Trophoblast cell (in vitro differentiated cells and primary cell): ENCODE measurements at regions not wholly inside any gene's neighbourhood (a gene's known extent, or its start where the extent isn't known, plus 50 kb on each side); places are given as distances from the start of the nearest gene placed in this dataset.

Experiments used
- DNase-seq, 2 donors: peaks; one replicate each; pipeline ENCODE4 v3.0.0-alpha.2; 2016
- H2AFZ ChIP-seq: 2 replicates; pipeline ENCODE4 v1.6.1; 2013; ENCODE audit warnings: low read length, moderate library complexity, mild to moderate bottlenecking; ENCODE audit not compliant: insufficient read depth, poor library complexity
- H2AK5ac ChIP-seq: 2 replicates; pipeline ENCODE4 v1.6.1; 2013; ENCODE audit warnings: mild to moderate bottlenecking, low read length
- H2BK120ac ChIP-seq: 2 replicates; pipeline ENCODE4 v1.6.1; 2013; ENCODE audit warnings: low read length, mild to moderate bottlenecking, moderate library complexity; ENCODE audit not compliant: insufficient read depth, poor library complexity
- H2BK12ac ChIP-seq: 2 replicates; pipeline ENCODE4 v1.6.1; 2013; ENCODE audit warnings: mild to moderate bottlenecking, low read length, moderate library complexity
- H2BK5ac ChIP-seq: 2 replicates; pipeline ENCODE4 v1.6.1; 2013; ENCODE audit warnings: low read length, low read depth, moderate library complexity, mild to moderate bottlenecking; ENCODE audit not compliant: poor library complexity
- H3K14ac ChIP-seq: 2 replicates; pipeline ENCODE4 v1.6.1; 2013; ENCODE audit warnings: mild to moderate bottlenecking, low read length
- H3K18ac ChIP-seq: 2 replicates; pipeline ENCODE4 v1.6.1; 2013; ENCODE audit warnings: mild to moderate bottlenecking, low read length
- H3K23ac ChIP-seq: 2 replicates; pipeline ENCODE4 v1.6.1; 2013; ENCODE audit warnings: low read length
- H3K27ac ChIP-seq: 2 replicates; pipeline ENCODE4 v1.5.1; 2013; ENCODE audit warnings: low read depth, mild to moderate bottlenecking, inconsistent platforms, low read length, moderate library complexity
- H3K27me3 ChIP-seq: 2 replicates; pipeline ENCODE4 v1.6.1; 2013; ENCODE audit warnings: inconsistent platforms, mild to moderate bottlenecking, low read length, moderate library complexity; ENCODE audit not compliant: insufficient read depth
- H3K36me3 ChIP-seq, 2 experiments: 1 replicate in 1 of 2; 2 replicates in 1 of 2; pipeline ENCODE4 v1.6.1; 2013; ENCODE audit warnings: low read length in 2 of 2, mild to moderate bottlenecking in 2 of 2, moderate library complexity in 1 of 2; ENCODE audit not compliant: insufficient read depth in 2 of 2, control insufficient read depth in 1 of 2
- H3K4ac ChIP-seq: 2 replicates; pipeline ENCODE4 v1.6.1; 2013; ENCODE audit warnings: low read depth, mild to moderate bottlenecking, low read length, moderate library complexity
- H3K4me1 ChIP-seq, 2 experiments: 1 replicate in 1 of 2; 2 replicates in 1 of 2; pipeline ENCODE4 v1.6.1; 2013; ENCODE audit warnings: low read length in 2 of 2, mild to moderate bottlenecking in 2 of 2, moderate library complexity in 1 of 2; ENCODE audit not compliant: insufficient read depth in 2 of 2, control insufficient read depth in 1 of 2
- H3K4me2 ChIP-seq: 2 replicates; pipeline ENCODE4 v1.6.1; 2013; ENCODE audit warnings: inconsistent platforms, mild to moderate bottlenecking, low read length, moderate library complexity
- H3K4me3 ChIP-seq: 2 replicates; pipeline ENCODE4 v1.5.1; 2013; ENCODE audit warnings: mild to moderate bottlenecking, low read depth, low read length, inconsistent platforms
- H3K79me1 ChIP-seq: one replicate; pipeline ENCODE4 v1.6.1; 2013; ENCODE audit warnings: low read length
- H3K79me2 ChIP-seq: 2 replicates; pipeline ENCODE4 v1.6.1; 2013; ENCODE audit warnings: low read length, mild to moderate bottlenecking; ENCODE audit not compliant: control insufficient read depth, insufficient read depth, poor library complexity
- H3K9ac ChIP-seq: 2 replicates; pipeline ENCODE4 v1.6.1; 2013; ENCODE audit warnings: mild to moderate bottlenecking, low read length
- H3K9me3 ChIP-seq: 2 replicates; pipeline ENCODE4 v1.6.1; 2013; ENCODE audit warnings: low read depth, mild to moderate bottlenecking, control low read depth, inconsistent platforms, low read length; ENCODE audit not compliant: insufficient read depth
- H4K12ac ChIP-seq: 2 replicates; pipeline ENCODE4 v1.6.1; 2013; ENCODE audit warnings: low read depth, mild to moderate bottlenecking, low read length, moderate library complexity
- H4K8ac ChIP-seq: 2 replicates; pipeline ENCODE4 v1.6.1; 2013; ENCODE audit warnings: low read depth, mild to moderate bottlenecking, low read length, moderate library complexity
- H4K91ac ChIP-seq: one replicate; pipeline ENCODE4 v1.6.1; 2013; ENCODE audit warnings: low read depth, mild to moderate bottlenecking, low read length, moderate library complexity
- WGBS: extraction: QIAGEN DNeasy Blood & Tissue Kit; methylation state at CpG from one replicate; pipeline ENCODE4 v1.1.7; 2013; ENCODE audit warnings: missing lambda C conversion rate; ENCODE audit not compliant: insufficient read length, insufficient coverage; ENCODE audit errors: extremely low coverage; 5-methylcytosine and 5-hydroxymethylcytosine counted together

GRCh38 chr2:121075006-121075551 is 209.9 kb downstream of the TFCP2L1 start:
- no peak overlapping the region for H2AK5ac ChIP-seq
- H4K12ac ChIP-seq = no peak overlapping the region
- no peak overlapping the region for H3K4ac ChIP-seq
- no peak overlapping the region for H3K27ac ChIP-seq
- no peak overlapping the region for H2BK120ac ChIP-seq
- no peak overlapping the region for H2BK5ac ChIP-seq
- no peak overlapping the region for H3K18ac ChIP-seq
- no peak overlapping the region for H2AFZ ChIP-seq
- no peak overlapping the region for H3K23ac ChIP-seq
- no peaks in the 10 kb centered on the region for H3K4me1 ChIP-seq
- H2BK12ac ChIP-seq = no peak overlapping the region
- H3K4me3 ChIP-seq = no peak overlapping the region
- no peak for DNase-seq
- no peak overlapping the region for H3K9ac ChIP-seq
- no peak overlapping the region for H4K91ac ChIP-seq
- H4K8ac ChIP-seq = no peak overlapping the region
- no peaks in the 10 kb centered on the region for H3K79me2 ChIP-seq
- no peaks in the 10 kb centered on the region for H3K79me1 ChIP-seq
- no peaks in the 10 kb centered on the region for H3K36me3 ChIP-seq
- no peak overlapping the region for H3K14ac ChIP-seq
- H3K9me3 ChIP-seq = peaks cover 3% of the 10 kb centered on the region
- H3K4me2 ChIP-seq = no peak overlapping the region
- WGBS = no CpG with 5 or more reads among the region's 14 CpGs
- H3K27me3 ChIP-seq = peaks cover 16% of the 10 kb centered on the region

- Histone ChIP-seq H3K9me3 (peaks cover 3% of the 10 kb centered on the region), H3K4me2 (no peak overlapping the region), H3K14ac (no peak overlapping the region), H3K27me3 (peaks cover 16% of the 10 kb centered on the region), H3K79me2 (no peaks in the 10 kb centered on the region), H3K9ac (no peak overlapping the region), H2BK120ac (no peak overlapping the region), H2AK5ac (no peak overlapping the region), H3K23ac (no peak overlapping the region), H3K4ac (no peak overlapping the region), H3K4me1 (no peaks in the 10 kb centered on the region), H2BK5ac (no peak overlapping the region), H3K4me3 (no peak overlapping the region), H4K91ac (no peak overlapping the region), H3K36me3 (no peaks in the 10 kb centered on the region), H3K79me1 (no peaks in the 10 kb centered on the region), H3K27ac (no peak overlapping the region), H4K8ac (no peak overlapping the region), H2AFZ (no peak overlapping the region), H3K18ac (no peak overlapping the region), H4K12ac (no peak overlapping the region), H2BK12ac (no peak overlapping the region)
- WGBS = no CpG with 5 or more reads among the region's 19 CpGs
- DNase-seq = no peak
Observed at GRCh38 chr2:121075641-121076497, 209.1 kb downstream of the TFCP2L1 start.

- no peak overlapping the region for H3K23ac ChIP-seq
- no peak overlapping the region for H3K4me3 ChIP-seq
- no peak overlapping the region for H2AK5ac ChIP-seq
- no peak overlapping the region for H3K4ac ChIP-seq
- no peak overlapping the region for H4K8ac ChIP-seq
- H4K91ac ChIP-seq = no peak overlapping the region
- H3K18ac ChIP-seq = no peak overlapping the region
- no peaks in the 10 kb centered on the region for H3K4me1 ChIP-seq
- H2BK5ac ChIP-seq = no peak overlapping the region
- H2BK120ac ChIP-seq = no peak overlapping the region
- no peak overlapping the region for H3K4me2 ChIP-seq
- no CpG with 5 or more reads among the region's 8 CpGs for WGBS
- H3K14ac ChIP-seq = no peak overlapping the region
- H3K9ac ChIP-seq = no peak overlapping the region
- DNase-seq = no peak
- H3K79me1 ChIP-seq = no peaks in the 10 kb centered on the region
- no peaks in the 10 kb centered on the region for H3K79me2 ChIP-seq
- no peak overlapping the region for H2BK12ac ChIP-seq
- peaks cover 3% of the 10 kb centered on the region for H3K9me3 ChIP-seq
- no peak overlapping the region for H4K12ac ChIP-seq
- H2AFZ ChIP-seq = no peak overlapping the region
- no peaks in the 10 kb centered on the region for H3K36me3 ChIP-seq
- H3K27me3 ChIP-seq = peaks cover 16% of the 10 kb centered on the region
- no peak overlapping the region for H3K27ac ChIP-seq
Observed at GRCh38 chr2:121076498-121076820, 208.5 kb downstream of the TFCP2L1 start.

DNA sequence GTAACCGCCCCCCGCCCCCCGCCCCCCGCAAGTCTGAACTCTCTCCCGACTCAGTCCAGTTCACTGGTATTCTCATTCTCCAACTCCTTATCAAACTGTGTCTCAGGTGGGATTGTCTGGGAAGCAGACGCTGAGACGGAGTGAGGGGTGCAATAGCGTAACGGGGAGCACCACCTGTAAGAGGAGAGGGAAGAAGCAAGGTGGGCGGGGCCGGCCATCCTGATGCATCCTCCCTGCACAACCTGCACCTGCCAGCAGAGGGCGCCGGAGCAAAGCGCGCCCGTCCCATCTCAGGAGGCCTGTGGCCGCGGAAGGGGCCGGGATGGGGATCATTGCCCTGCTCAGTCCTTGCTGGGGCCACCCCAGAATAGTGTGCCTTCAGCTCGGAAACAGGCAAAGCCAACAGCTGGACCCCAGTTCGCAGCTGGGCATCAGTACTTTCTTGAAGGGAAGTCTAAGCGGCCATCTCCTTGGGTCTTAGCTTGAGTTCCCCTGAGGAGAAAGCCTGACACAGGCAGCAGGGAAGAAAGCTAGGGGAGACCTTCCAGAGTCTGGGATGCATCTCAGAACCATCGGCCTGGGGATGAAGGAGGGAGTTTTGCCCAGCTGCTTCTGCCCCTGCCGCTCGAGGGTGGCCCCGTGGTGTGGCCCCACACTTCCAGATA is 208.0 kb downstream of the TFCP2L1 start:
- Histone ChIP-seq H4K8ac (no peak overlapping the region), H3K27me3 (peaks cover 16% of the 10 kb centered on the region), H4K12ac (no peak overlapping the region), H2BK5ac (no peak overlapping the region), H3K79me2 (no peaks in the 10 kb centered on the region), H2AK5ac (no peak overlapping the region), H3K79me1 (no peaks in the 10 kb centered on the region), H3K4me2 (no peak overlapping the region), H3K4me3 (no peak overlapping the region), H3K18ac (no peak overlapping the region), H3K27ac (no peak overlapping the region), H2BK12ac (no peak overlapping the region), H3K9ac (no peak overlapping the region), H4K91ac (no peak overlapping the region), H2BK120ac (no peak overlapping the region), H3K4ac (no peak overlapping the region), H3K36me3 (no peaks in the 10 kb centered on the region), H3K14ac (no peak overlapping the region), H3K4me1 (no peaks in the 10 kb centered on the region), H3K23ac (no peak overlapping the region), H3K9me3 (peaks cover 3% of the 10 kb centered on the region), H2AFZ (no peak overlapping the region)
- WGBS = no CpG with 5 or more reads among the region's 26 CpGs
- peak in 1 of 2 donors; percentile 70 for DNase-seq
